Thymus (tissue), 11 donors: ENCODE measurements at regions not wholly inside any gene's neighbourhood (a gene's known extent, or its start where the extent isn't known, plus 50 kb on each side); places are given as distances from the start of the nearest gene placed in this dataset.

Experiments used
- DNase-seq, 9 donors: peaks; one replicate each; pipeline ENCODE4 v3.0.0-alpha.2; 2013; ENCODE audit warnings: low spot score in 9 of 9, low read depth in 6 of 9, missing footprints in 1 of 9
- H3K27ac ChIP-seq, 2 donors: one replicate each; pipeline ENCODE4 v1.5.1; 2013; ENCODE audit warnings: control low read depth in 1 of 2, low read depth in 1 of 2, low read length in 1 of 2, mild to moderate bottlenecking in 1 of 2, moderate library complexity in 1 of 2
- H3K27me3 ChIP-seq, 2 donors: one replicate each; pipeline ENCODE4 v1.5.1; 2013; ENCODE audit warnings: low read length in 1 of 2; ENCODE audit not compliant: control insufficient read depth in 2 of 2, insufficient read depth in 1 of 2
- H3K36me3 ChIP-seq, 2 donors: one replicate each; pipeline ENCODE4 v1.5.1; 2013; ENCODE audit warnings: low read length in 1 of 2, mild to moderate bottlenecking in 1 of 2, moderate library complexity in 1 of 2; ENCODE audit not compliant: control insufficient read depth in 2 of 2, insufficient read depth in 2 of 2
- H3K4me1 ChIP-seq, 2 donors: one replicate each; pipeline ENCODE4 v1.5.1; 2013; ENCODE audit warnings: low read length in 2 of 2; ENCODE audit not compliant: control insufficient read depth in 2 of 2, insufficient read depth in 2 of 2
- H3K4me3 ChIP-seq, 2 donors: one replicate each; pipeline ENCODE4 v1.5.1; 2013; ENCODE audit warnings: low read length in 2 of 2, control low read depth in 1 of 2, mild to moderate bottlenecking in 1 of 2
- H3K9me3 ChIP-seq, 2 donors: one replicate each; pipeline ENCODE4 v1.5.1; 2013; ENCODE audit warnings: low read length in 1 of 2, mild to moderate bottlenecking in 1 of 2; ENCODE audit not compliant: control insufficient read depth in 2 of 2, insufficient read depth in 1 of 2
- WGBS: extraction: QIAGEN DNeasy Blood & Tissue Kit; methylation state at CpG from one replicate; pipeline ENCODE4 v1.1.7; 2013; 5-methylcytosine and 5-hydroxymethylcytosine counted together
- donor health status: healthy.

GRCh38 chr14:59009967-59010366, 178.5 kb upstream of the DAAM1 start:
- Histone ChIP-seq H3K27ac (no peak overlapping the region), H3K4me1 (no peaks in the 10 kb centered on the region), H3K9me3 (peaks cover 0 to 1% of the 10 kb centered on the region in 2 donors), H3K4me3 (no peak overlapping the region), H3K36me3 (no peaks in the 10 kb centered on the region), H3K27me3 (no peaks in the 10 kb centered on the region)
- no peak for DNase-seq

- Histone ChIP-seq H3K4me1 (no peaks in the 10 kb centered on the region), H3K4me3 (no peak overlapping the region), H3K36me3 (no peaks in the 10 kb centered on the region), H3K27me3 (no peaks in the 10 kb centered on the region), H3K9me3 (peaks cover 0 to 1% of the 10 kb centered on the region in 2 donors), H3K27ac (no peak overlapping the region)
- whole genome bisulfite sequencing: 96% methylated on average over 7 of the region's 7 CpGs
- no peak for DNase-seq
Measured at GRCh38 chr14:59013672-59014298, 174.7 kb upstream of the DAAM1 start.

- Histone ChIP-seq H3K9me3 (no peaks in the 10 kb centered on the region), H3K27ac (no peak overlapping the region), H3K27me3 (no peaks in the 10 kb centered on the region), H3K4me1 (no peaks in the 10 kb centered on the region), H3K36me3 (no peaks in the 10 kb centered on the region), H3K4me3 (no peak overlapping the region)
- 96% methylated on average over 3 of the region's 3 CpGs for WGBS
- DNase-seq: no peak
Measured at GRCh38 chr14:59015482-59015881, 173.0 kb upstream of the DAAM1 start.

GRCh38 chr14:59017285-59017965, 171.0 kb upstream of the DAAM1 start:
- Histone ChIP-seq H3K27ac (no peak overlapping the region), H3K36me3 (no peaks in the 10 kb centered on the region), H3K27me3 (no peaks in the 10 kb centered on the region), H3K9me3 (no peaks in the 10 kb centered on the region), H3K4me3 (no peak overlapping the region), H3K4me1 (no peaks in the 10 kb centered on the region)
- no peak for DNase-seq
- 94% methylated on average over 5 of the region's 5 CpGs for WGBS

- Histone ChIP-seq H3K27me3 (no peaks in the 10 kb centered on the region), H3K9me3 (no peaks in the 10 kb centered on the region), H3K4me1 (no peaks in the 10 kb centered on the region), H3K27ac (no peak overlapping the region), H3K4me3 (no peak overlapping the region), H3K36me3 (no peaks in the 10 kb centered on the region)
- no peak for DNase-seq
- 77% methylated on average over 2 of the region's 2 CpGs for WGBS
Measured at GRCh38 chr14:59018460-59018859, 170.0 kb upstream of the DAAM1 start.

- H3K9me3 ChIP-seq: no peaks in the 10 kb centered on the region
- no peak overlapping the region for H3K27ac ChIP-seq
- H3K4me1 ChIP-seq: no peaks in the 10 kb centered on the region
- no peaks in the 10 kb centered on the region for H3K27me3 ChIP-seq
- 94% methylated on average over 3 of the region's 3 CpGs for WGBS
- no peak for DNase-seq
- no peaks in the 10 kb centered on the region for H3K36me3 ChIP-seq
- no peak overlapping the region for H3K4me3 ChIP-seq
Measured at GRCh38 chr14:59018978-59019377, 169.5 kb upstream of the DAAM1 start.

GRCh38 chr14:59020382-59020781, 168.1 kb upstream of the DAAM1 start:
- H3K27me3 ChIP-seq: no peaks in the 10 kb centered on the region

GRCh38 chr14:59022144-59022543, 166.3 kb upstream of the DAAM1 start:
- no peaks in the 10 kb centered on the region for H3K4me1 ChIP-seq
- WGBS: 93% methylated on average over 4 of the region's 4 CpGs
- H3K27ac ChIP-seq: no peak overlapping the region
- H3K4me3 ChIP-seq: no peak overlapping the region
- no peaks in the 10 kb centered on the region for H3K36me3 ChIP-seq
- H3K9me3 ChIP-seq: no peaks in the 10 kb centered on the region
- no peaks in the 10 kb centered on the region for H3K27me3 ChIP-seq
- no peak for DNase-seq

More at GRCh38 chr14:59020382-59020781, 168.1 kb upstream of the DAAM1 start:
- 96% methylated on average over 1 of the region's 1 CpG for WGBS
- Histone ChIP-seq H3K4me1 (no peaks in the 10 kb centered on the region), H3K36me3 (no peaks in the 10 kb centered on the region), H3K9me3 (no peaks in the 10 kb centered on the region), H3K27ac (no peak overlapping the region), H3K4me3 (no peak overlapping the region)
- DNase-seq: peak in 1 of 9 donors; percentile 5

- Histone ChIP-seq H3K4me3 (no peak overlapping the region), H3K4me1 (no peaks in the 10 kb centered on the region), H3K9me3 (no peaks in the 10 kb centered on the region), H3K27ac (no peak overlapping the region), H3K27me3 (no peaks in the 10 kb centered on the region), H3K36me3 (no peaks in the 10 kb centered on the region)
- no peak for DNase-seq
- 91% methylated on average over 2 of the region's 2 CpGs for WGBS
Measured at GRCh38 chr14:59026081-59026480, 162.4 kb upstream of the DAAM1 start.
